ENCODE measurements at regions not wholly inside any gene's neighbourhood (a gene's known extent, or its start where the extent isn't known, plus 50 kb on each side); places are given as distances from the start of the nearest gene placed in this dataset.
"Not testable (repeated sequence)": the region's sequence is repeated elsewhere in the genome, so short reads cannot be mapped to it uniquely, and the experiment has no call there.

DNA sequence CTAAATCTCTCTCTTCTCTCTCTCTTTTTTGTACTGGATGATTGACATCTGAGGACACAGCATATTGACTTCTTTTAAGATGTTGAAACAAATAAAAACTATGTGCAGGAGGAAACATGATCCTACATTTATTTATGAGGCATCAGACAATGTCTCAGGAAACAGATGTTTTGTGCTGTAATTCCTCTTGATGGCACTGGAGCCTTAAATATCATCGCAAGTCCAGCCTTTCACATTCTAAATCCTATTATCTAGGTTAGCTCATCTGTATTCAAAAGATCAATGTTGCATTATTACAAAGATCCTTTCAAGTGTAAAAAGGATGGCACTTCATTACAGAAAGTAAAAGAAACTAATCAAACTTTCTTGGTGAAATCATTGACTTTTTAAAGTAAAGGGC, 63.9 kb downstream of the MAT2B start:
- peak; percentile 17 for DNase-seq (ENCODE audit: low read depth)

DNA sequence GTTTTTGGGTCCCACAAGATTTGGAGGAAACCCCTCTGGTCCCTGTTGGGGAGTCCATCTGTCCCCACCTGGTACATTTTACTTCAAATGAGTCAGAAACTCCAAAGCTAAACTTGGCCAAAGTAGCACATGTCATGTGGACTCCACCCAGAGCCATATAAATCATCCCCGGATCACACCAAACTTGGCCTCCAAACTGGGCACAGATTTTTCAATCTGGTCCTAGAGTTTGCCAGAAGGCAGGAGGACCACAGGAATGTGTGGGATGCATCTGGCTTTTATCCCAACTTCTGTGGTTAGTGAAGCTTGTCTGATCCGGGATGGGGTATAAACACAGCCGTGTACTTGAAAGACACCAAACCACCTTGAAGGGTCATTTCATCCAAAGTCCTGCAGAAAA, 66.3 kb downstream of the MAT2B start:
- peak; percentile 85 for DNase-seq (ENCODE audit: low read depth)

DNA sequence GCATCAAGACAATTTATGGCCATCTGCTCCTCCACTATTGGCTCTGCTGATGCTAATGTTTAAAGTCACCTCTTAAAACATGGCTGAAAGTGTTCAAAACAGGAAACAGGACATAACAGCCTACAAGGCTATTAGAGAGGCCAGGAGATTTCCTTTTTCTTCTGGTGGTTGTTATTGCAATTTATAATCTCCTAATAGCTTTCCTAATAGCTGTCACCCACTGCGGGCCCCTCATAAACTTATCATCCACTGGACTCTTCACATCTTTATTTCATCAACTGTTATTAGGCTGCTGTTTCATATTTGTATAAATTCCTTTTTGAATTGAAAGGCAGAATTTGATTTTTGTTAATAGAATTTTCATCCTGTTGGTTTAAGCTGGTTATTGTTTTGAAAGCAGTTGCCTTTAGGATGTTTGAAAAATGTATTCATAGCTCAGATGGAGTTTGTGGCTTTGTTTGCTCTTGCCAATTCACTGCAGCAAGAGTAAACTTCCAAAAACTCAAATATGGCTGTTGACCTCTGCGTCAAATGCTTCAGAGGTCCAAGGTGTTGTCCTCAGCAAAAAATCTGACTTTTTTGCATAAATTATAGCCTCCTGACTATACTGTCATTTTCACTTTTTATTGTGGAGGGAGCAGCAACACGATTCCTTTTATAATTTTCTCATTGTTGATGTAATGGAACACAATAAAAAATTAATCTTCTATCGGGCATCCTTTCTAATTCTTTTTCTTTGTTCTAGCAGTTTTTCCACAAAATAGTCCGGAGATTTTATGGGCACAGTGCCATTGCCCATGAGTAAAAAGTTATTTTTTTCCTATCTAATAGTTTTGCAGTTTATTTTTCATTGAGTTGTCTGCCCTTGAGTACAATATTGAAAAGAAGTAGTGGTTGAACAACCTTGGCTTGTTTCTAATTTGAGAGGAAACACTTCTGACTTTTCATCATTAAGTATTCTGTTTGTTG, 69.3 kb downstream of the MAT2B start:
- no peak for DNase-seq (ENCODE audit: low read depth)

DNA sequence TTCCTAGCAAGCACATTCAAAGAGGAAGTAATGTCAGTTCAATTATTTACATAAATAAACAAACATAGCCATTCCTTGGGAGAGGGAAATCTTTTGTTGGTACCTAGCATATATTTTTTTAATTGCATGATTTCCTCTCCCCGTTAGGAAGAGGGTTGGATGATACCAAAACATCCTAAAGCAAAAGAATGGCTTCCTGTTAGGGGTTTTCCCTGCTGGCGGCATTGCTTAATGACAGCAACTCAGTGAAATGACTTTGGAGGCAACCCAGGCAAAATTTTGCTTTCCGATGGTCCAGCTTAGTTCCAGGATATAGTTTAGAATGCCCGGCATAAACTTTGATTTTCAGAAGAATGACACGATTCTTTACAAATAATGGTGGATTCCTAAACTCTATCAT, 73.2 kb downstream of the MAT2B start:
- DNase-seq (ENCODE audit: low read depth) = peak; percentile 10

DNA sequence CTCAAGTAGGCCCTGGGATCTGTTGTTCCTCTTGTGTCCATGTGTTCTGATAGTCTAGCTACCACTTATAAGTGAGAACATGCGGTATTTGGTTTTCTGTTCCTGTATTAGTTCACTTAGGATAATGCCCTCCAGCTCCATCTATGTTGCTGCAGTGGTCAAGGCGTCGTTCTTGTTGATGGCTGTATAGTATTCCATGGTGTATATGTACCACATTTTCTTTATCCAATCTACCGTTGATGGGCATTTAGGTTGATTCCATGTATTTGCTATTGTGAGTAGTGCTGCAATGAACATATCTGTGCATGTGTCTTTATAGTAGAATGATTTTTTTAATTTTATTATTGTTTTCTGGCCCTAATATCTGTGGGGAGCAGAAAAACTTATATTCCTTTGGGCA, 74.3 kb downstream of the MAT2B start:
- DNase-seq (ENCODE audit: low read depth) = no peak

DNA sequence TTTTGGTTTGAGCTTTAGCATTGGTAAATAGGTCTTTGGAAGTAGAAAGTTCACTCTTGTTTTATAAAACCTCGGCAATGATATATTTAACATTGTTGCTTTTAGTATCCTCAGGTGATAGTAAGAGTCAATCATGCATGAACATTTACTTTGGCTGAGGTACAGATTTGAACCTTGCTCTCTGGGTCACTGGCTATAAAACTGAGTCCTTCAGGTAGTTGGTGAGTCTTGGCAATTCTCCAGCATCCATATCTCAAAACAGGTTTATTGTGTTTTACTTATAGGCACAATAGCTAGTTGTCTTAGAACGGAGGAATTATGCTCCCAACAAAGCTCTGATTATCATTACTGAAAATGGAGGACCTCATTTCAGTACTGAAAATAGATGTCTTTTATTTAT, 75.1 kb downstream of the MAT2B start:
- DNase-seq (ENCODE audit: low read depth) = no peak

DNA sequence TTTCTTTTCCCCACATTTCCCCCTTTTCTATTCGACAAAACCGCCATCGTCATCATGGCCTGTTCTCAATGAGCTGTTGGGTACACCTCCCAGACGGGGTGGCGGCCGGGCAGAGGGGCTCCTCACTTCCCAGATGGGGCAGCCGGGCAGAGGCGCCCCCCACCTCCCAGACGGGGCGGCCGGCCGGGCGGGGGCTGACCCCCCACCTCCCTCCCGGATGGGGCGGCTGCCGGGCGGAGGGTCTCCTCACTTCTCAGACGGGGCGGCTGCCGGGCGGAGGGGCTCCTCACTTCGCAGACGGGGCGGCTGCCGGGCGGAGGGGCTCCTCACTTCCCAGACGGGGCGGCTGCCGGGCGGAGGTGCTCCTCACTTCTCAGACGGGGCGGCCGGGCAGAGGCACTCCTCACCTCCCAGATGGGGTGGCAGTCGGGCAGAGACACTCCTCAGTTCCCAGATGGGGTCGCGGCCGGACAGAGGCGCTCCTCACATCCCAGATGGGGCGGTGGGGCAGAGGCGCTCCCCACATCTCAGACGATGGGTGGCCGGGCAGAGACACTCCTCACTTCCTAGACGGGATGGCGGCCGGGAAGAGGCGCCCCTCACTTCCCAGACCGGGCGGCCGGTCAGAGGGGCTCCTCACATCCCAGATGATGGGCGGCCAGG, 78.2 kb downstream of the MAT2B start:
- not testable (repeated sequence) for DNase-seq (ENCODE audit: low read depth)

DNA sequence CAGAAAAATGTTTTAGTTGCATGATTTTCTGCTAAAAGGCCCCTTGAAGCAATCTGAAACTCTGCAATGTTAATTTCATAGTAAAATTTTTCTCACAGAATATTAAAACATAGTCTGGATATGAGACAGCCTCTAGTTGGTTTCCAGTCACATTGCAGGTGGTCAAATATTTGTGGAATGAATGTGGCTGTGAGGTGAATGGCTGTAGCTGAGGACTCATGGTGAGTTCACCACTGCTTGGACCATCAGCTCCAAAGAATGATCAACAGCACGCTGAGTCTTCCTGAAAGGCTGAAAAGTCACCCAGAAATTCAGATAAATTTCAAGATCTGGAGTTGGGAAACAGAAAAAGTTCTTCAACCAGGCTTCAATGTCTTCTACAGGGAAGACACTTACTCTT, 79.8 kb downstream of the MAT2B start:
- peak; percentile 59 for DNase-seq (ENCODE audit: low read depth)

DNA sequence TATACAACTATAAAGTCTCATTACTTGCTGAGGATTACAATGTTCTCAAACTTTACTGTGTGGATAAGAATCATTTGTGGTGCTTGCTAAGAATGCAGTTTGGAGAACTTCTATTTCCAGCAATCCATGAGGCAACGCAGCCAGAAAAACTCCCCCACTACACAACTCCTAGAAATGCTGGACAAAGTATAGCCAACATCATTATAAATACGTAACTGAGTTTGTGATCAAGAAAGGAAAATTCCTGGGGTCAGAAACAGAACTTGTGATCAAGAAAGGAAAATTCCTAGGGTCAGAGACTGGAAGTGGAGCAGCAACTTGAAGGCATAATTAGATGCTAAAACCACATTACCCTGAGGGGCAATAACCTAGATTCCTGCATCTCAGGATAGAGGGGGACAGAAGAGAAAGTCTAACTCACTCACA, 81.1 kb downstream of the MAT2B start:
- DNase-seq (ENCODE audit: low read depth) = no peak

DNA sequence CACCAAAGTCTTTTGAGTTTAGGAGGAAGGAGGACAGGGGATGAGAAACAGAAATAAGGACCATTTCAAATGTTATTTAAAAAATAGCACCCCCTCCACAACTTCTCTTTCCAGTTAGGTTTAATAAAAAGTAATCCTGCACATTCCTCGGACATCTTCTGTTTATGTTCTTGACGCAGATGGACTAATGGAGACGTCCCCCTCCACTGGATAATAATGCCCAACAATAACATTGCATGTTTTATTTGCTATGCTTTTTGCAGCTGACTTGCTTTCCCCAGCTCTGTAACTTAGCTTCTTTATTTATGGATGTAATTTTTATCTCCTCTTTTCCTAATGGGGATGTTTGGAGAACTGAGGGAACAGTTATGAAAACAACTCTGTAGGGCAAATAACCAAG, 89.5 kb downstream of the MAT2B start:
- DNase-seq (ENCODE audit: low read depth) = no peak

DNA sequence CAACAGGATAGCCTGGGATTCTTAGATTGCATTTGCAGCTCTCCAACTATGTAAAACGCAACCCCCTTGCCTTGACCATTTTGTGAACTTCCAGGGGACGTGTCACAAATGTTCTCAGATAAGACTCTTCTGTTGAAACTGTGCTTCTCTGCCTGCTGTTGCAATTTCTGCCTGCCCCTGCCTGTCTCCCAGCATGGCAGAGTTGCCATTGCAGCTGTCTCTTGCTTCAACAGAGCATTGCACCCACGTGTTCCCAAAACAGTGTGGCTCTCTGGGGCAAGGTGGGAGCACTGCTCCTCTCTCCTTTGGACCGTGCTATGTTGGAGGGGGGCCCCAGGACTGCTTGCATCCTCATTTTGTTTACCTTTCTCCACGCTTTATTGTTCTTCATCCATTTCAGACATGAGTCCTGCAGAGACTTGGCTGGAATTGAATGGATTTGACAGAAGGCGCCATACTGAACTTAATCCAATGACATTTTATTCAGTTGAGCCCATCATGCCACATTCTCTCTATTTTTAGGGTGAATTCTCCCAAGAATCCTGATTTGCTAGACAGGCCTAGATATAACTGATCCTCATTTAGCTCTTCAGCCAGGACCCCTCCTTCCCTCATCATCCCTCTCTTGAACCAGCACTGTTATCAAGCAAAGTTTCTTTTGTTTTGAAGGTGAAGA, 90.7 kb downstream of the MAT2B start:
- DNase-seq (ENCODE audit: low read depth) = no peak

DNA sequence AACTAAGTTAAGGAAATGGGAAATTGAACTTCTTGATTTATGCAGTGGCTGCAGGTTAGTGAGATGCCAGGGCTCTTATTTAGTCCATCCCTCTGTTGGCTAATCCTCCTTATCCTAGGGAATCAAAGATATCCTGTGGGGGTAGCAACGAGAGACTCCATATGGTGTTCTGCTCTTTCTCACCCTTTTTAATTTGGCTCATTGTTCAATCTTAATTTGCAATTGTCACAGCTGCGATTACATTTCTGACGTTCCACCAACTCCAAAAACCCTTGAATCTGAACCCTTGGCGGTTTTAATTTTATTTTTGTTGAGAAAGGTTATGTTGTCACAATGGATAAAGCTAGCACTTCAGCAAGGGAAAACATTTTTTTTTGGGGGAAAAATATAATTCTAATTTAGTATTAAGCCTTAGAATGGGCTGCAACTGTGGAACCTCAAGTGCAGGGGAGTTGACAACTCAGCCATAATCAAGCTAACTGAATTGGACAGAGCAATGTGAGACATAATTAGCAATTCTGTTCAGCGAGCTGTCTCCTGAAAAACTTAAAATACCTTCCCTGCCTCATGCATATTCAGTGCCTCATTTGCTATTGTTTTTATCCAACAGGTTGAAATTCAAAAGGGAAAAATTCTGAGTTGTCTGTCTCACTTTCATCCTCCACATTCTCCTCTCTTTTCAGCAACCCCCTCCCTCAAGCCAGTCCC, 91.3 kb downstream of the MAT2B start:
- DNase-seq (ENCODE audit: low read depth) = no peak

DNA sequence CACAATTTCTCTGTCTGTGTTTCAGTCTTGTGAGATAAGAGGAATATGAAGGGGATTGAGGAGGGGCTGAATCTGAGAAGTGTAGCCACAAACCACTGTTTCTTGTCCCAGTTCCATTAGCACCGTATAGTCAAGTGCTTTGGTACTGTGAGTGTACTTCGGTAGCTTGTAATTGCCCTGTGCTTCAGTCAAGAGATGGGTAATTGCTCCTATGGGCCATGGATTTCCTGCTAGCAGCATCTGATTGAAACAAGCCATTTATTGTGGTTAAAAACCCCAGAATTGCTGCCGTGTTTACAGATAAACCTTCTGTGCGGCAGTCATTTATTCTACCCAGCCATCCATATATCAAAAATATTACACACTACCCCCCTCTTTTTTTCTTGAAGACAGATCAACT, 98.6 kb downstream of the MAT2B start:
- DNase-seq (ENCODE audit: low read depth) = no peak

DNA sequence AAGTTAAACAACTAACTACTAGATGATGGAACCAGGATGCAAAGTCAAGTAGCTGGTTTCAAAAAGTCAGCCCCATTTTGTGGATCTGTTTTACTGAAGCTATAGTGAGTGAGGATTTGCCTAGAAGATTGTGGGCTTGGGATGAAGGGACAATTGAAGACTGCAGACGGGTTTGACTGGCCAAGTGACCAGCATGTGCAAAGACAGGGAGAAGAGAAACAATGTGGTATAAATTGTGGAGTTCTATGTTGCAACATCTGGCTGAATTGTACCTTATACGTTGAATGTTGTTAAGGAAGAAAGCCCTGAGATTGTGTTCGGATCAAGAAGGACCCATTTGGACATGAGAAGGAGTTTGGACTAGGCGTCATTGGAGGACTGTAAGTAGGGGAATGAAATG, 101.8 kb downstream of the MAT2B start:
- no peak for DNase-seq (ENCODE audit: low read depth)

DNA sequence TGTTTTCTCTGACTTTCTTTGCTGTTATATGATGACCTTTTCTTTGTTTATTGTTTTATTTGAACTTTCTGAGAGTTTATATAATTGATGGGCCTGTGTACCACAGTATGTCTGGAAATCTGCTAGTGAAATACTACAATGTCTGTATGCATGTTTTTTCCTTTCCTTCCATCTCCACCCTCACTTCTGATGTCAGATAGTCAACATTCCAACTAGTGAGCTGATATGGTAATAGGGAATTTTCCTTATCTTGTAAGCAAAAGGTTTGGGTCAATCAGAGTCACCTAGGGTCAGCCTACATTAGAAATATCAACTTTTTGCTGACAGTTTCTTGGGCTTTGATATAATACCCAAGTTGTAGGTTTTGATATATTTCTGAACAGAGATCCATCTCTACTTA, 103.2 kb downstream of the MAT2B start:
- DNase-seq (ENCODE audit: low read depth) = no peak

DNA sequence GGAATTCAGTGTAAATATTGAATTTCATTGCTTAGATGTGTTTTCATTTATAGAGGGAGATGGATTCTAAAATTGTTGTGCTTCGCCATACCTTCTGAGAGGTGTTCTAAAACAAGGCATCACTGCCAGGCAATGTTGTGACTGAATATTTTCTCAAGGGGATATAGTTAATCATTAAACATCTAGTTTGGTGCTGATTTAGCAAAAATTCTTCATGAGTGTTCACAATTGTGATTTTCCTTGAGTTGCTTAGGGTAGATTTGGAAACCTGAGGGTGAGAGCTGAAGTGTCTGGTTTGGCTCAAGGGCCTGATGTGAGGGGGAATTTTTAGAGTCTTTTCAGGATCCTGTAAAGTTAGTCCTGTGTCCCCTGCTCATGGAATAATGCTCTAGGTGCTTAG, 104.5 kb downstream of the MAT2B start:
- DNase-seq (ENCODE audit: low read depth) = no peak

DNA sequence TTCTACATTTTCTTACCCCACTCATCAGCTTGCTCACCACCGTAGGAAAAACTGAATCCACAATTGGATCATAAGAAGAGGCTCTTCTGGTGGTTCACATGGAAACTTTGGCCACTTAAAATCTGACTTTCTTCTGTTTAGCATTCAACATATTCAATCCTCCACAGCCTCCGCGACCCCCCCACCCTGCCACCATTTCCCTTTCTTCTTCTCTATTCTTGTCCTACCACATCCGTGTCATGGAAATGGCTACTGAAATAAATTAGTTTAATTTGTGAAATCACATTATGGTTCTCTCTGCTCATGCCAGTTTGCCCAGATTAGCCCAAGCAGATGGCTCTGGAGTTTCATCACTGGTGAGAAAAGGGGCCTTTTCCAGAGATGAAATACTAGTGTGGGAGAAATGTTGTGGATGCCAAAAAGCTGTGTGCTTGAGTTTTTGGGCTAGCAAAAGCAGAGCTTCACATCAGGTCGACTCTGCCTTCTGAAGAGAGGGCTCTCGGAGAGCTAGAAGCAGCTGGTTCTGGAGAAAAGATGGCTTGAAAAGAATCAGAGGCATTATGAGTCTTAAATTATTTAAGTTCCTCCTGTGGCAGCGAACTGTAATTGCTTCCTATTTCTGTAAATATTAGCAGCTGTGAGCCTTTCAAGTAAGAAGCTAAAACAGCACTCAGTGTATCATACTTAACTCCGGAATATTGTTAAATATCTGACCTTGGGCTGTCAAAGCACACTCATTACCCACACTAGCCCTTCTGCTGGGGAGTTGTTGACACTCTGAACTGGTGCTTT, 107.1 kb downstream of the MAT2B start:
- DNase-seq (ENCODE audit: low read depth) = no peak

DNA sequence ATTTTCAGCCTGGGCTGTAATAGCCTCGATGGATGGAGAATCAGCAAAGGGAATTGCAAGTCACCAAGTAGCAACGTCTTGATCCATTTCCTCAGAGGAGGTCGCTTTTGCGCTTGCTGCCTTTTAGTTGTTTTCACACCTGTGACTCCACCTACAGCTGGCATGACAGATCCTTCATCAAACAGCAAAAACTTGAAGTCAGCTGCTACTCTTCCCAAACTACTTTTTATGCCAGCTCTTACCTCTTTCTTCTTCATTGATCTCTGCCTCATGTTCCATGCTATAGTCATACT, 107.7 kb downstream of the MAT2B start:
- no peak for DNase-seq (ENCODE audit: low read depth)

DNA sequence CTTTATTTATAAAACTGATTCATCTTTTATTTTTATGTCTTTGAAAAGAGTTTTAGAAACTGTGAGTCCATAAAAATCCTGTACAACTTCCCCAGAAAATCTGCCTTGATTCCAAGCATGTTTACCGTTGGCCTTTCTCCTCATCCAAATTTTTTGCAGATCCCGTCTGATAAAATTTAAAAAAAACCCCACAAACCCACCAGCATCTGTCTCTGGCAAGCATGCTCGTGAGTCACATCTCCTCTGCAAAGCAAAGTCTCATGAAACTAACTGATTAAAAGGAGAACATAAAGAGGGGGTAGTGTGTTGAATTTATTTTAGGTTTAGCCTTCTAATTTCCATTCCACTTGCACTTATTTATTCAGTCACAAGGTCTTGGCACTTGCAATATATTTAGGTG, 109.4 kb downstream of the MAT2B start:
- DNase-seq (ENCODE audit: low read depth) = no peak

DNA sequence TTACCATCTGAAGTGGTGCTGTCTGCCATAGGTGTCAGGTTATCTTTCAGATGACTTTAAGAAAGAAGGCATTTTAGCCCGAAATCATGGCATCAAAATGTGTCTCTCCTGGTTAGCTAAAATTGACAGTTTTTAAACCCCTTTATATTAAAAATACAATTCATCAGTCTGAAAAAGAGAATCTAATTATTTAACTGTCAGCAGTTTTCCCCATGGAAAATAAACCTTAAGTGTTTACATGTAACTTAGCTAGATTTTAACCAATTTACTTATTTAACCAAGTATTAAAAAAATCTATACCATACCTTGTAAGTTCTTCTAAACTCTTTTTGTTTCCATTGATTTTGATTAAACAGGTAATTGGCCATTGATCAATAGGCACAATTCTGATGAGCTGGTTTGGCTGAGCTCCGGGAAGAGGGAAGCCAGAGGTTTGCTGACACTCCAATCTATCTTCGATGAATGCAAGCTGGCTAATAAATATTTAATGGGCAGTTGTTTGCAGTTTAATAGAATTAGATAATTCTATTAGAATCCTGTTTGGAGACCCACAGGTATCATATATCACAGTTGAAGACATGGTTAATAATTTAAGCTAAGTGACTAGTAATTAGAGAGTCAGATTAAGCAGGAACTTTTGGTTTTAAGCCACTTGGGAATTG, 114.0 kb downstream of the MAT2B start:
- DNase-seq (ENCODE audit: low read depth) = no peak

DNA sequence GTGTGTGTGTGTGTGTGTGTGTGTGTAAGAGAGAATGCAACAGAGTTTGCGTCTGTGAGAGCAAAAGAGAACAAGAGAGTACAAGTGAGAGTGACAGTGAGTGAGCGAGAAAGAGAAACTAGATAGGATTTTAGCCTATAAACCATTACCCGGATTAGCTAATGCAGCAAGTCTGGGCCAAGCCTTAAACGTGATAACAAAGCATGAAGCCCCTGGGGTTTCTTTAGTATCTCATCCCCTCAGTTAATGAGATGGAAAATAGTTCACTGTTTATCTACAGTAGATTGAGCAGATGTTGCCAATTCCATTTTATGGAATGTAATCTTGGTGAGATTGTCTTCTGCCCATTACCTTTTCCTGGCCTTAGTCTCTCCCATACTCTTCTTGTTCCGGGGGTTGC, 114.5 kb downstream of the MAT2B start:
- no peak for DNase-seq (ENCODE audit: low read depth)
